Activated CD4-positive, CD25-positive, alpha-beta regulatory T cell treated with anti-CD3 and anti-CD28 coated beads, Interleukin-2, amount 50 U/mL, for 16 hours (primary cell): ENCODE measurements at regions not wholly inside any gene's neighbourhood (a gene's known extent, or its start where the extent isn't known, plus 50 kb on each side); places are given as distances from the start of the nearest gene placed in this dataset.

Experiments used
- DNase-seq: peaks from one replicate; pipeline ENCODE4 v3.0.0-alpha.2; 2020; ENCODE audit warnings: low read depth, low spot score

GRCh38 chr2:129609224-129609623 is 370.2 kb upstream of the RAB6C start:
- DNase-seq: no peak

GRCh38 chr2:129610766-129611165 is 368.7 kb upstream of the RAB6C start:
- no peak for DNase-seq

GRCh38 chr2:129611471-129611870 is 368.0 kb upstream of the RAB6C start:
- no peak for DNase-seq

GRCh38 chr2:129619471-129619870 is 360.0 kb upstream of the RAB6C start:
- no peak for DNase-seq

- no peak for DNase-seq
Measured at GRCh38 chr2:129620411-129620810, 359.1 kb upstream of the RAB6C start.

- no peak for DNase-seq
Measured at GRCh38 chr2:129623783-129624182, 355.7 kb upstream of the RAB6C start.

- DNase-seq: no peak
Measured at GRCh38 chr2:129627437-129627836, 352.0 kb upstream of the RAB6C start.

GRCh38 chr2:129636692-129637091 is 342.8 kb upstream of the RAB6C start:
- DNase-seq: no peak

GRCh38 chr2:129641371-129641770 is 338.1 kb upstream of the RAB6C start:
- DNase-seq: no peak

- no peak for DNase-seq
Measured at GRCh38 chr2:129642526-129643043, 336.9 kb upstream of the RAB6C start.

GRCh38 chr2:129645335-129645734 is 334.1 kb upstream of the RAB6C start:
- no peak for DNase-seq

GRCh38 chr2:129646107-129646506 is 333.4 kb upstream of the RAB6C start:
- DNase-seq: no peak

GRCh38 chr2:129653246-129653645 is 326.2 kb upstream of the RAB6C start:
- no peak for DNase-seq

GRCh38 chr2:129654331-129654730 is 325.1 kb upstream of the RAB6C start:
- no peak for DNase-seq

GRCh38 chr2:129656081-129656598 is 323.3 kb upstream of the RAB6C start:
- no peak for DNase-seq

- no peak for DNase-seq
Measured at GRCh38 chr2:129658430-129658829, 321.0 kb upstream of the RAB6C start.

- no peak for DNase-seq
Measured at GRCh38 chr2:129661935-129662334, 317.5 kb upstream of the RAB6C start.

GRCh38 chr2:129667577-129667976 is 311.9 kb upstream of the RAB6C start:
- no peak for DNase-seq

- DNase-seq: no peak
Measured at GRCh38 chr2:129672521-129672920, 306.9 kb upstream of the RAB6C start.

GRCh38 chr2:129673234-129673633 is 306.2 kb upstream of the RAB6C start:
- no peak for DNase-seq

GRCh38 chr2:129673847-129674711 is 305.4 kb upstream of the RAB6C start:
- DNase-seq: no peak

GRCh38 chr2:129678751-129679150 is 300.7 kb upstream of the RAB6C start:
- no peak for DNase-seq

- DNase-seq: no peak
Measured at GRCh38 chr2:129681788-129682187, 297.7 kb upstream of the RAB6C start.
